ENCODE measurements at regions not wholly inside any gene's neighbourhood (a gene's known extent, or its start where the extent isn't known, plus 50 kb on each side); places are given as distances from the start of the nearest gene placed in this dataset.

DNA sequence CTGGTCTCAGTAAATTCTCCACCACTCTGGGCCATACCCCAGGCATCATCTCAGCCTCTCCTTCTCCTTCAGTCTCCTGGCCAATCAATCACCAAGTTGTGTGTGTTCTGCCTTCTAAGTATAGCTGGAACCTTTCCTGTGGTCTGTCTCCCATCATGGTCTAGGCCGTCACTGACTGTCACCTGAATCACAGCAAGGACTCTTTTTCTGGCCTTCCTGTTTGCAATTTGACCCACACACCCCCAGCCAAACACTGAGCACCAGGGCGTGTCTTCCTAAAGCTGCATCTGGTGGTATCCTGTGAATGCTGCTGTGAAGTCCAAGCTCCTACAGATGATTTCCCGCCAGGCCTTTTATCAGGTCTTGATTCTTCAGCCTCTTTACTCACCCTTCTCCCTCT lies 52.6 kb upstream of the PRELID3B start:
- Mint-ChIP-seq H3K27ac (no peak overlapping the region), H3K4me1 (peaks cover 6% of the 10 kb centered on the region; the same call in 1 of the 2 replicates), H3K27me3 (ENCODE audit: low read depth) (peaks cover 3% of the 10 kb centered on the region), H3K4me3 (no peak overlapping the region), H3K9me3 (no peaks in the 10 kb centered on the region), H3K36me3 (no peaks in the 10 kb centered on the region)
- DNase-seq (ENCODE audit: low spot score) (no peak), ATAC-seq (no peak)
- CTCF ChIA-PET = interaction anchor here (0.6 to 3.6 kb wide), 4 partner anchors 64 to 1117 kb away, joined by 3 to 18 read pairs (median 10); no protein-coding TSS in a partner anchor
- TF ChIP-seq, protein P1, sequence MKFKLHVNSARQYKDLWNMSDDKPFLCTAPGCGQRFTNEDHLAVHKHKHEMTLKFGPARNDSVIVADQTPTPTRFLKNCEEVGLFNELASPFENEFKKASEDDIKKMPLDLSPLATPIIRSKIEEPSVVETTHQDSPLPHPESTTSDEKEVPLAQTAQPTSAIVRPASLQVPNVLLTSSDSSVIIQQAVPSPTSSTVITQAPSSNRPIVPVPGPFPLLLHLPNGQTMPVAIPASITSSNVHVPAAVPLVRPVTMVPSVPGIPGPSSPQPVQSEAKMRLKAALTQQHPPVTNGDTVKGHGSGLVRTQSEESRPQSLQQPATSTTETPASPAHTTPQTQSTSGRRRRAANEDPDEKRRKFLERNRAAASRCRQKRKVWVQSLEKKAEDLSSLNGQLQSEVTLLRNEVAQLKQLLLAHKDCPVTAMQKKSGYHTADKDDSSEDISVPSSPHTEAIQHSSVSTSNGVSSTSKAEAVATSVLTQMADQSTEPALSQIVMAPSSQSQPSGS (CRISPR knock-in tag; IDR thresholded peaks at IDR 0.05; ENCODE audit: borderline replicate concordance, low read depth) = no peak
- TF ChIP-seq, protein P2, sequence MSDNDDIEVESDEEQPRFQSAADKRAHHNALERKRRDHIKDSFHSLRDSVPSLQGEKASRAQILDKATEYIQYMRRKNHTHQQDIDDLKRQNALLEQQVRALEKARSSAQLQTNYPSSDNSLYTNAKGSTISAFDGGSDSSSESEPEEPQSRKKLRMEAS (CRISPR knock-in tag; IDR thresholded peaks at IDR 0.05) = no peak
- no peak for TF ChIP-seq ETV6 (CRISPR knock-in tag; IDR thresholded peaks at IDR 0.05)
- TF ChIP-seq JUN (CRISPR knock-in tag; IDR thresholded peaks at IDR 0.05) = no peak
- no peak for TF ChIP-seq ERG (CRISPR knock-in tag; IDR thresholded peaks at IDR 0.05)
- no peak for TF ChIP-seq ZNF263 (CRISPR knock-in tag; IDR thresholded peaks at IDR 0.05; ENCODE audit: low read depth)
- no peak for TF ChIP-seq FOXK1 (CRISPR knock-in tag; IDR thresholded peaks at IDR 0.05)
- no peak for TF ChIP-seq TEAD1 (CRISPR knock-in tag; IDR thresholded peaks at IDR 0.05)
- no peak for TF ChIP-seq ATF3 (CRISPR knock-in tag; conservative IDR thresholded peaks at IDR 0.05)
- no peak for TF ChIP-seq CREB1 (CRISPR knock-in tag; IDR thresholded peaks at IDR 0.05)
- TF ChIP-seq AR (CRISPR knock-in tag; IDR thresholded peaks at IDR 0.05) = no peak
- TF ChIP-seq ZNF317 (CRISPR knock-in tag; IDR thresholded peaks at IDR 0.05; ENCODE audit: borderline replicate concordance, low read depth) = no peak
- no peak for TF ChIP-seq TCF7 (CRISPR knock-in tag; IDR thresholded peaks at IDR 0.05; ENCODE audit: low read depth)
- TF ChIP-seq CDX4 (CRISPR knock-in tag; IDR thresholded peaks at IDR 0.05; ENCODE audit: borderline replicate concordance) = no peak
- TF ChIP-seq IRF2 (CRISPR knock-in tag; IDR thresholded peaks at IDR 0.05; ENCODE audit: borderline replicate concordance, low read depth) = no peak
- TF ChIP-seq E2F1 (CRISPR knock-in tag; IDR thresholded peaks at IDR 0.05) = no peak
- no peak for TF ChIP-seq HMGA2 (CRISPR knock-in tag; IDR thresholded peaks at IDR 0.05)
- TF ChIP-seq GRHL2 (CRISPR knock-in tag; IDR thresholded peaks at IDR 0.05; ENCODE audit: insufficient replicate concordance, severe bottlenecking) = no peak
- no peak for TF ChIP-seq NR1H2 (CRISPR knock-in tag; IDR thresholded peaks at IDR 0.05)
- POLR2A ChIA-PET = no interaction called here
